Upper lobe of left lung (tissue), 4 donors: ENCODE measurements at regions not wholly inside any gene's neighbourhood (a gene's known extent, or its start where the extent isn't known, plus 50 kb on each side); places are given as distances from the start of the nearest gene placed in this dataset.

Experiments
- CTCF ChIP-seq, 6 experiments: fragments of 450-650 bp in 4 of 6; fragments of 200-600 bp in 2 of 6; sonication (generic) in 2 of 6; IDR thresholded peaks; one replicate each; pipeline ENCODE4 v1.5.1; 2016 to 2019; ENCODE audit warnings: antibody characterized with exemption in 6 of 6
- POLR2A ChIP-seq, 4 donors: fragments of 450-650 bp; IDR thresholded peaks; one replicate each; pipeline ENCODE4 v1.5.1; 2016 to 2017; ENCODE audit warnings: antibody characterized with exemption in 4 of 4, mild to moderate bottlenecking in 2 of 4
- POLR2AphosphoS5 ChIP-seq, 2 donors: sonication (generic); formaldehyde crosslinking; IDR thresholded peaks; one replicate each; pipeline ENCODE4 v1.5.1; 2017; ENCODE audit warnings: antibody characterized with exemption in 2 of 2

DNA sequence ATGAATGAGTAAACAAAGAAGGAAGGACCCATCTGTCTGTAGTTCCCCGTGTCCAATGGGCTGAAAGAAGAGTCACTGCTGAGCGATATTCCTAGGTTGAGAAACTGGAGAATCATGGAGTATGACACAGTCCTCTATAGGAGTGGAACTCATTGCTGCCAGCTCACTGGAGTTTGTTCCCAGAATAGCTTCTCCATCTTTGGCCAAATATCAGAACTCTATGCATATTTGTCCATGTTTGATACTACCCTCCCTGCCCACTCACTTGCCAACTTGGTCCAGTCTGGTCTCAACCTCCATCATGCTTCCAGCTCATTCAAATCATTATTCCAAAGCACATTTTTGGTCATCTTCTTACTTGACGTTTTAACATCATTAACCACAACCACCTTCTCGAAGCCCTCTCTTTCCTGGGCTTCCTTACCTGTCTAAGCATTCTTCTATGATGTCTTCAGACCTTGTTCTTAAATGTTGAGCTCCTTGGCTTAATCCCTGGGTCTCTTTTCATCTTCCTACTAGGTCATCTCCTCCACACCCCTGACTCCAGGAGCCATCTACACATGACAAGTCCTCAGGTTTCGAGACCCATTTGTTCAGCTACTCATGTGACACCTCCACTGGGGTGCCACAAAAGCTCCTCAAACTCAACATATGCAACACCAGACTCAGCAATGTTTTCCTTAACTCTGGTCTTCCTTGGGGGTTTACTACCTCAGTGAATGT lies 221.6 kb downstream of the MYCN start:
- TF ChIP-seq CTCF (IDR thresholded peaks at IDR 0.05) = no peak
- TF ChIP-seq POLR2A (IDR thresholded peaks at IDR 0.05) = no peak
- no peak for TF ChIP-seq POLR2AphosphoS5 (IDR thresholded peaks at IDR 0.05)
